CD4-positive, alpha-beta T cell (primary cell): ENCODE measurements at regions not wholly inside any gene's neighbourhood (a gene's known extent, or its start where the extent isn't known, plus 50 kb on each side); places are given as distances from the start of the nearest gene placed in this dataset.

ENCODE experiments used
- ATAC-seq: fragments of 200-7000 bp; cut with Tn5 transposase; one replicate; pipeline ENCODE4 v1.10.0; 2022; ENCODE audit warnings: mild to moderate bottlenecking; ENCODE audit not compliant: poor library complexity
- CTCF ChIA-PET: fragments of 350-600 bp; sonication (Branson Sonifier 250); formaldehyde crosslinking; loops from one replicate; lab custom pipeline; 2021; ENCODE audit warnings: antibody characterized with exemption, inconsistent platforms; lab: Charles Lee
- POLR2A ChIA-PET: fragments of 350-600 bp; sonication (Branson Sonifier 250); formaldehyde crosslinking; loops from one replicate; lab custom pipeline; 2021; ENCODE audit warnings: antibody characterized with exemption, inconsistent platforms; lab: Charles Lee
- DNase-seq, 14 experiments: peaks; one replicate each; pipeline ENCODE4 v3.0.0-alpha.2; 2013 to 2020; ENCODE audit warnings: mixed read lengths in 2 of 14
- H3K27ac ChIP-seq, 2 donors: one replicate each; pipeline versions ENCODE4 v1.5.1 to v1.7.0; 2013; ENCODE audit warnings: low read length in 2 of 2, low read depth in 1 of 2, mild to moderate bottlenecking in 1 of 2
- H3K27me3 ChIP-seq, 2 experiments: 1 replicate in 1 of 2; 2 replicates in 1 of 2; pipeline versions ENCODE4 v1.6.1 to v1.7.0; 2013; ENCODE audit warnings: low read length in 2 of 2, control low read depth in 1 of 2, mild to moderate bottlenecking in 1 of 2, moderate library complexity in 1 of 2; ENCODE audit not compliant: insufficient read depth in 2 of 2, control insufficient read depth in 1 of 2
- H3K36me3 ChIP-seq: one replicate; pipeline ENCODE4 v1.6.1; 2013; ENCODE audit warnings: low read length, control low read depth; ENCODE audit not compliant: insufficient read depth
- H3K4me1 ChIP-seq: one replicate; pipeline ENCODE4 v1.6.1; 2013; ENCODE audit warnings: low read length, control low read depth; ENCODE audit not compliant: insufficient read depth
- H3K4me3 ChIP-seq: one replicate; pipeline ENCODE4 v1.5.1; 2013; ENCODE audit warnings: mild to moderate bottlenecking, low read length, moderate library complexity
- H3K9me3 ChIP-seq, 2 experiments: 1 replicate in 1 of 2; 2 replicates in 1 of 2; pipeline versions ENCODE4 v1.6.1 to v1.7.0; 2013; ENCODE audit warnings: low read length in 2 of 2, mild to moderate bottlenecking in 2 of 2, control low read depth in 1 of 2, moderate library complexity in 1 of 2; ENCODE audit not compliant: control insufficient read depth in 1 of 2, insufficient read depth in 1 of 2
- H3K27ac Mint-ChIP-seq: one replicate; pipeline ENCODE4 v1.8.0; 2020; ENCODE audit warnings: mixed read lengths
- H3K27me3 Mint-ChIP-seq: one replicate; pipeline ENCODE4 v1.8.0; 2021; ENCODE audit warnings: mixed read lengths
- H3K36me3 Mint-ChIP-seq: one replicate; pipeline ENCODE4 v1.8.0; 2021; ENCODE audit warnings: low read depth, mixed read lengths
- H3K4me1 Mint-ChIP-seq: one replicate; pipeline ENCODE4 v1.8.0; 2021; ENCODE audit warnings: low read depth, mixed read lengths
- H3K4me3 Mint-ChIP-seq: one replicate; pipeline ENCODE4 v1.8.0; 2020; ENCODE audit warnings: mild to moderate bottlenecking, mixed read lengths
- H3K9me3 Mint-ChIP-seq: one replicate; pipeline ENCODE4 v1.8.0; 2020; ENCODE audit warnings: mixed read lengths
- intact Hi-C, 2 experiments: fragments of 100-400 bp; cut with DNase I in 1 of 2; cut with micrococcal nuclease in 1 of 2; formaldehyde crosslinking; loops; one replicate each; pipeline versions ENCODE4 v1.15.1 to v1.9.0; 2023 to 2025; cut with DNase I, micrococcal nuclease
- TF ChIP-seq, protein P1 (sequence below): fragments of 200-600 bp; IDR thresholded peaks from one replicate; pipeline ENCODE4 v1.8.0; 2022; ENCODE audit warnings: antibody characterized with exemption, mild to moderate bottlenecking

DNA sequence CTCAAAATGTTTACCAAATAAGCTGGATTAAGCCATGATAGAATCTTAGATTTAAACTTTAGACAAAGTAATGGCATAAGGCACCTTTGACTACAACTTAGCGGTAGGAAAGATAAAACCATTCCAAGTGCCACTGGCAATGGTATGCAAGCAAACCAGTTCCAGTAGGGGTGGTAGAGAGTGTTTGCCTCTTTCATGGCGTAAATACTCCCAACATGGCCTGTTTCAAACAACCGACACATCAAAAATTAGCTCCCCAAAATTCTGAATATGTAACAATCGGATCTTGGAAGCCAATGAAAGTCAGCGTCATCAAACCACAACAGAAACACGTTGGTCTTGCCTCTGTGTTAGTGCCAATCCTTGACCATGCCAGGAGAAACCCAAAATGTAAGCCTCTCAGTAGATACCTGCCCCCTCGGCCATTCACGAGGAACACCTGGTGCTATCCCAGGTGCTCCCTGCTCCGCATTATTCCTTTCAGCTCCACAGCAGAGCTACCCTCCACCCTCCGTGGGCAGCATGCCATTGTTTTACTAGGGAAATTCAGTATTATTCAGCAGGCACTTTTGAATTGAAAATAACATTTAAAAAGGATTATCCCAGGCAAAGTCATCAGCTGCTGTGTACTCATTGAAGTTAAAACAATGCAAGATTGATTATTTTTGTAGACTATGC, 307.8 kb upstream of the CDH11 start:
- peaks cover 13% of the 10 kb centered on the region for H3K9me3 Mint-ChIP-seq
- no peaks in the 10 kb centered on the region for H3K4me1 ChIP-seq
- H3K4me3 Mint-ChIP-seq: no peak overlapping the region
- TF ChIP-seq, protein P1, sequence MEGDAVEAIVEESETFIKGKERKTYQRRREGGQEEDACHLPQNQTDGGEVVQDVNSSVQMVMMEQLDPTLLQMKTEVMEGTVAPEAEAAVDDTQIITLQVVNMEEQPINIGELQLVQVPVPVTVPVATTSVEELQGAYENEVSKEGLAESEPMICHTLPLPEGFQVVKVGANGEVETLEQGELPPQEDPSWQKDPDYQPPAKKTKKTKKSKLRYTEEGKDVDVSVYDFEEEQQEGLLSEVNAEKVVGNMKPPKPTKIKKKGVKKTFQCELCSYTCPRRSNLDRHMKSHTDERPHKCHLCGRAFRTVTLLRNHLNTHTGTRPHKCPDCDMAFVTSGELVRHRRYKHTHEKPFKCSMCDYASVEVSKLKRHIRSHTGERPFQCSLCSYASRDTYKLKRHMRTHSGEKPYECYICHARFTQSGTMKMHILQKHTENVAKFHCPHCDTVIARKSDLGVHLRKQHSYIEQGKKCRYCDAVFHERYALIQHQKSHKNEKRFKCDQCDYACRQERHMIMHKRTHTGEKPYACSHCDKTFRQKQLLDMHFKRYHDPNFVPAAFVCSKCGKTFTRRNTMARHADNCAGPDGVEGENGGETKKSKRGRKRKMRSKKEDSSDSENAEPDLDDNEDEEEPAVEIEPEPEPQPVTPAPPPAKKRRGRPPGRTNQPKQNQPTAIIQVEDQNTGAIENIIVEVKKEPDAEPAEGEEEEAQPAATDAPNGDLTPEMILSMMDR: no peak
- no peaks in the 10 kb centered on the region for H3K27me3 ChIP-seq
- H3K27ac Mint-ChIP-seq: no peak overlapping the region
- ATAC-seq: no peak
- H3K27ac ChIP-seq: no peak overlapping the region
- H3K27me3 Mint-ChIP-seq: no peaks in the 10 kb centered on the region
- no peaks in the 10 kb centered on the region for H3K4me1 Mint-ChIP-seq
- ChIA-PET CTCF (interaction anchor here (0.7 kb wide), 1 partner anchor 143 kb away, joined by 3 read pairs; no protein-coding TSS in a partner anchor), POLR2A (no interaction called here)
- intact Hi-C loops: no loop called here
- no peak for DNase-seq
- no peak overlapping the region for H3K4me3 ChIP-seq
- H3K36me3 ChIP-seq: no peaks in the 10 kb centered on the region
- H3K9me3 ChIP-seq: peaks cover 0 to 4% of the 10 kb centered on the region in 2 experiments
- H3K36me3 Mint-ChIP-seq: no peaks in the 10 kb centered on the region

- ChIA-PET POLR2A (no interaction called here), CTCF (no interaction called here)
- no peak overlapping the region for H3K27ac ChIP-seq
- TF ChIP-seq, protein P1: no peak
- H3K27me3 ChIP-seq: no peaks in the 10 kb centered on the region
- no peak for ATAC-seq
- no peaks in the 10 kb centered on the region for H3K36me3 ChIP-seq
- H3K4me1 Mint-ChIP-seq: no peaks in the 10 kb centered on the region
- H3K27me3 Mint-ChIP-seq: no peaks in the 10 kb centered on the region
- no peak for DNase-seq
- H3K36me3 Mint-ChIP-seq: no peaks in the 10 kb centered on the region
- peaks cover 19% of the 10 kb centered on the region for H3K9me3 Mint-ChIP-seq
- H3K27ac Mint-ChIP-seq: no peak overlapping the region
- H3K4me3 ChIP-seq: no peak overlapping the region
- no peak overlapping the region for H3K4me3 Mint-ChIP-seq
- intact Hi-C loops: no loop called here
- H3K4me1 ChIP-seq: no peaks in the 10 kb centered on the region
- no peaks in the 10 kb centered on the region for H3K9me3 ChIP-seq
Observed at GRCh38 chr16:65426484-65426883, 304.6 kb upstream of the CDH11 start.

DNA sequence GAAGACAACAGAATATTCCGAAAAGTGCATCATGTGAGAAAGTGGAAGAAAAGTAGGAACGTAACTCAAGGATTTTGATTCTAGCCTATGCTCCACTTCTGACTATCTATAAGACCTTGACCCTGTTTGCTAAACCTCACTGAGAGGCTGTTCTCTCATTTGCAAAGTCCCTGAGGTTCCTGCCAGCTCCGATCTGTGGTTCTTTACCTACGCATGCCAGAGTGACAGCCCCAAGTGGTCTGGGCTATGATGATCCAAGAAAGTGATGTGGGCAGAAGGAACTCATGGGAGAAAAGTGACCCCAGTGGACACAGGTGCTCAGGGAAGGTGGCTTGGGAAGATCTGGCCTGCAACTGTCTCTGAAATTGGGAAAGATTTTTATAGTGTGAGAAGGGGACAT, 301.1 kb upstream of the CDH11 start:
- H3K27ac ChIP-seq: no peak overlapping the region
- CTCF ChIA-PET: no interaction called here
- intact Hi-C loops: no loop called here
- H3K4me1 Mint-ChIP-seq: no peaks in the 10 kb centered on the region
- no peak overlapping the region for H3K27ac Mint-ChIP-seq
- H3K4me1 ChIP-seq: no peaks in the 10 kb centered on the region
- H3K9me3 ChIP-seq: peaks cover 0 to 3% of the 10 kb centered on the region in 2 experiments
- H3K4me3 ChIP-seq: no peak overlapping the region
- no peak overlapping the region for H3K4me3 Mint-ChIP-seq
- peaks cover 18% of the 10 kb centered on the region for H3K9me3 Mint-ChIP-seq
- ATAC-seq: no peak
- TF ChIP-seq, protein P1: no peak
- no peak for DNase-seq
- no peaks in the 10 kb centered on the region for H3K27me3 Mint-ChIP-seq
- POLR2A ChIA-PET: no interaction called here
- H3K36me3 Mint-ChIP-seq: no peaks in the 10 kb centered on the region
- H3K36me3 ChIP-seq: no peaks in the 10 kb centered on the region
- no peaks in the 10 kb centered on the region for H3K27me3 ChIP-seq
